ENCODE measurements at regions not wholly inside any gene's neighbourhood (a gene's known extent, or its start where the extent isn't known, plus 50 kb on each side); places are given as distances from the start of the nearest gene placed in this dataset.

- peaks cover 0 to 8% (median 0%) of the 10 kb centered on the region in 4 donors for H3K27me3 ChIP-seq
- 81 to 84% methylated on average over 5 to 8 of the region's 9 CpGs for WGBS, 2 donors
- no peaks in the 10 kb centered on the region for H3K36me3 ChIP-seq
- intact Hi-C loops (cut with DNase I), result no loop called here
- no peak overlapping the region for H3K27ac ChIP-seq
- H3K9me3 ChIP-seq, result no peaks in the 10 kb centered on the region
- no peak for DNase-seq
- TF ChIP-seq POLR2A (IDR thresholded peaks at IDR 0.05), result no peak
- no peak for TF ChIP-seq CTCF (IDR thresholded peaks at IDR 0.05)
- no peaks in the 10 kb centered on the region for H3K4me1 ChIP-seq
- no peak overlapping the region for H3K4me3 ChIP-seq
These were observed 59.7 kb downstream of the TTC32 start for GRCh38 chr2:19841918-19842693.

GRCh38 chr2:19839438-19839837 is 62.3 kb downstream of the TTC32 start:
- intact Hi-C loops (cut with DNase I), result no loop called here
- Histone ChIP-seq H3K9me3 (no peaks in the 10 kb centered on the region), H3K27ac (no peak overlapping the region), H3K4me1 (no peaks in the 10 kb centered on the region), H3K4me3 (no peak overlapping the region), H3K27me3 (peaks cover 0 to 6% (median 0%) of the 10 kb centered on the region in 4 donors), H3K36me3 (no peaks in the 10 kb centered on the region)
- WGBS, 2 donors, result 82 to 87% methylated on average over 8 of the region's 8 CpGs
- no peak for TF ChIP-seq CTCF (IDR thresholded peaks at IDR 0.05)
- no peak for TF ChIP-seq POLR2A (IDR thresholded peaks at IDR 0.05)
- no peak for DNase-seq

GRCh38 chr2:19838616-19839015 is 63.2 kb downstream of the TTC32 start:
- WGBS, 2 donors, result 54 to 72% methylated on average over 1 of the region's 1 CpG

GRCh38 chr2:19837235-19837766 is 64.5 kb downstream of the TTC32 start:
- Histone ChIP-seq H3K36me3 (no peaks in the 10 kb centered on the region), H3K9me3 (no peaks in the 10 kb centered on the region), H3K27me3 (no peaks in the 10 kb centered on the region), H3K27ac (no peak overlapping the region), H3K4me3 (no peak overlapping the region), H3K4me1 (no peaks in the 10 kb centered on the region)
- WGBS, 2 donors, result 40 to 49% methylated on average over 4 of the region's 4 CpGs
- intact Hi-C loops (cut with DNase I), result no loop called here
- TF ChIP-seq CTCF (IDR thresholded peaks at IDR 0.05) (no peak), POLR2A (IDR thresholded peaks at IDR 0.05) (no peak)
- no peak for DNase-seq

More at GRCh38 chr2:19838616-19839015, 63.2 kb downstream of the TTC32 start:
- Histone ChIP-seq H3K4me3 (no peak overlapping the region), H3K27ac (no peak overlapping the region), H3K4me1 (no peaks in the 10 kb centered on the region), H3K9me3 (no peaks in the 10 kb centered on the region), H3K36me3 (no peaks in the 10 kb centered on the region), H3K27me3 (peaks cover 0 to 3% (median 0%) of the 10 kb centered on the region in 4 donors)
- TF ChIP-seq POLR2A (IDR thresholded peaks at IDR 0.05), result no peak
- no peak for TF ChIP-seq CTCF (IDR thresholded peaks at IDR 0.05)
- no peak for DNase-seq
- intact Hi-C loops (cut with DNase I), result no loop called here

- Histone ChIP-seq H3K36me3 (no peaks in the 10 kb centered on the region), H3K27me3 (no peaks in the 10 kb centered on the region), H3K4me1 (no peaks in the 10 kb centered on the region), H3K9me3 (no peaks in the 10 kb centered on the region), H3K27ac (peak overlapping the region in 2 of 4 donors; percentile 21 to 46), H3K4me3 (no peak overlapping the region)
- TF ChIP-seq POLR2A (IDR thresholded peaks at IDR 0.05) (no peak), CTCF (IDR thresholded peaks at IDR 0.05) (no peak)
- intact Hi-C loops (cut with DNase I), result no loop called here
- no peak for DNase-seq
- 60 to 61% methylated on average over 6 of the region's 6 CpGs for WGBS, 2 donors
These were observed 66.0 kb downstream of the TTC32 start for GRCh38 chr2:19835781-19836281.

Measured in esophagus squamous epithelium (tissue), 5 donors.